Rectal smooth muscle tissue (tissue), 1 donor: ENCODE measurements at regions not wholly inside any gene's neighbourhood (a gene's known extent, or its start where the extent isn't known, plus 50 kb on each side); places are given as distances from the start of the nearest gene placed in this dataset.
"Not testable (repeated sequence)": the region's sequence is repeated elsewhere in the genome, so short reads cannot be mapped to it uniquely, and the experiment has no call there.

ENCODE experiments used
- H3K27ac ChIP-seq: one replicate; pipeline ENCODE4 v1.7.0; 2013; ENCODE audit warnings: low read depth, low read length, inconsistent platforms
- H3K27me3 ChIP-seq: one replicate; pipeline ENCODE4 v1.7.0; 2013; ENCODE audit warnings: low read length; ENCODE audit not compliant: control insufficient read depth, insufficient read depth
- H3K36me3 ChIP-seq: one replicate; pipeline ENCODE4 v1.7.0; 2013; ENCODE audit warnings: low read length; ENCODE audit not compliant: control insufficient read depth, insufficient read depth
- H3K4me1 ChIP-seq: one replicate; pipeline ENCODE4 v1.7.0; 2013; ENCODE audit warnings: low read length; ENCODE audit not compliant: control insufficient read depth, insufficient read depth
- H3K4me3 ChIP-seq: one replicate; pipeline ENCODE4 v1.7.0; 2013; ENCODE audit warnings: low read length
- H3K9ac ChIP-seq: one replicate; pipeline ENCODE4 v1.7.0; 2013; ENCODE audit warnings: low read length

DNA sequence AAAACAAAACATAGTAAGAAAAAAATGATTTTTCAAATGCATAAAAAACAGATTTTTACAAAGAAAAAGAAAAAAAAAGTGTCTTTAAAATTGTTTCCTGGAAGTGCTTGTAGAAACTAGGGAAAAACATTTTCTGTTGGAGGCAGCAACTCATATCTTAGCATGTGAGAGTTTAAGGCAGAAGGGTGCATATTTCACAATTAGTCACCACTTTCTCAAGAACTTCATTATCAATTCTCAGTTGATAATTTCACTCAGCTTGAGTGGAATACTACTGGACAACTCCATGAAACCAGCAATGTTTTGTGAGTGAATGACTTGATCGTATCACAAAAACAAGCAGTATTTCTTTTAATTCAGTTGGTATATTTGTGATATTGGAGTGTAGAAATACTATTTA is 508.3 kb upstream of the DAB2 start:
- Histone ChIP-seq H3K4me1 (no peaks in the 10 kb centered on the region), H3K27me3 (no peaks in the 10 kb centered on the region), H3K9ac (no peak overlapping the region), H3K27ac (no peak overlapping the region), H3K4me3 (no peak overlapping the region), H3K36me3 (no peaks in the 10 kb centered on the region)

DNA sequence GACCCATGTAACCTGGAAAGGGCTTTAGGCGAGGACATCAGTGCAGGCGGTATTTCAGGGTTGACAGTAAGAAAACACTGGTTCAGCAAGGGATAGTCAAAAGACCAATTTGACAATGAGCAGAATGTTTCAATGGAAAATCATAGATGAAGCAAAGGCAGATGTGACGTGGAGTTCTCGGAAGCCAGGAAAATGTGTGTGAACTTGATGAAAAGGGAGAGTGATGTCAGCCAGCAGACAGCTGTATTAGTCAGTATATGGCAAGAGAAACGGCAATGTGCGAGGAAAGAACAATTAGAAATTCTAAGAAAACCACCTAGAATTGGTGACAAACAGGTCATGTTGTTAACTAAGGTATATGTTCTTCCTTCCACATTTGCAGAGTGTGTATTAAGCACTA is 503.9 kb upstream of the DAB2 start:
- Histone ChIP-seq H3K4me3 (no peak overlapping the region), H3K27ac (no peak overlapping the region), H3K4me1 (no peaks in the 10 kb centered on the region), H3K36me3 (no peaks in the 10 kb centered on the region), H3K9ac (no peak overlapping the region), H3K27me3 (no peaks in the 10 kb centered on the region)

DNA sequence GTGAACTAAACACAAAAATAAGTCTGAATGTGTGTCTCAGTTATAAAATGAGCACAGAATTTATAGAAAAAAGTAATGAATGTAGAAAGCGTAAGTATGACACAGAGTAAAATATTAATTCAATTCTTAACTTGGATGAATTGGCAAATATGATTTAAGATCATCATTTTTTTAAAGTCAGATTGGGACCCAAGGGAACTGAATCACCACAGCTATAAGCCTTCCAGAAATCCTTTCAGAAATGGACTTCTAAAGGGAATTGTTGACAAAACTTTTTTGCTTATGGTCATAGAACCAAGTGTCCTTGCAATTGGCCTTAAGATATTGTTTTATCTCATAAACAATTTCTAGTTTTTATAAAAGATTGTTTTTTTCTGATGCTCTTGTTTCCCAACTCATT is 495.1 kb upstream of the DAB2 start:
- Histone ChIP-seq H3K27me3 (no peaks in the 10 kb centered on the region), H3K4me3 (no peak overlapping the region), H3K4me1 (no peaks in the 10 kb centered on the region), H3K9ac (no peak overlapping the region), H3K36me3 (no peaks in the 10 kb centered on the region), H3K27ac (no peak overlapping the region)

DNA sequence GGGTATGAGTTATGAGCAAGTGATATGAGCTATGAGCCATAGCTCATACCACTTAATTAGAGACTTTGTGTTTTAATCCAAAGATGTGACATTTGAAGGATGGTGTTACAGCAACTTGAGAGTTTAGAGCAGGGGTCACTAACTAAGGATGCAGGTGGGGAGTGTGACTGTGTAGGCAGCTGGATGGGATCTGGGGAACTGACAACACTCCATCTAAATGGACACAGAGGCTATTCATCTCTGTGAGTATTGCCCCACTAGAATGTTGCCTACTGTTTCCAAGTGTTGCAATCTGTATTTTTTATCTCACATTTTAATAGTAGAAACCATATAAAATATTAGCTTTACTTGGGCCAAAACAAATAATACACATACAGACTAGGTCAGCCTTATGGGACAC is 488.1 kb upstream of the DAB2 start:
- Histone ChIP-seq H3K4me1 (no peaks in the 10 kb centered on the region), H3K36me3 (no peaks in the 10 kb centered on the region), H3K9ac (no peak overlapping the region), H3K27ac (no peak overlapping the region), H3K4me3 (no peak overlapping the region), H3K27me3 (no peaks in the 10 kb centered on the region)

DNA sequence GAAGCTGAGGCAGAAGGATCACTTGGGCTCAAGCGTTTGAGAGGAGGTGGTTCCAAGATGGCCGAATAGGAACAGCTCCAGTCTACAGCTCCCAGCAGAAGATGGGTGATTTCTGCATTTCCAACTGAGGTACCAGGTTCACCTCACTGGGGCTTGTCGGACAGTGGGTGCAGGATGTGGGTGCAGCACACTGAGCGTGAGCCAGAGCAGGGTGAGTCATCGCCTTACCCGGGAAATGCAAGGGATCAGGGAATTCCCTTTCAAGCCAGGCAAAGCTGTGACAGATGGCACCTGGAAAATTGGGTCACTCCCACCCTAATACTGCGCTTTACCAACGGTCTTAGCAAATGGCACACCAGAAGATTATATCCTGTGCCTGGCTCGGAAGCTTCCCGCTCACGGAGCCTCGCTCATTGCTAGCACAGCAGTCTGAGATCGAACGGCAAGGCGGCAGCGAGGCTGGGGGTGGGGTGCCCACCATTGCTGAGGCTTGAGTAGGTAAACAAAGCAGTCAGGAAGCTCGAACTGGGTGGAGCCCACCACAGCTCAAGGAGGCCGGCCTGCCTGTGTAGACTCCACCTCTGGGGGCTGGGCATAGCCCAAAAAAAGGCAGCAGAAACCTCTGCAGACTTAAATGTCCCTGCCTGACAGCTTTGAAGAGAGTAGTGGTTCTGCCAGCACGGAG is 482.6 kb upstream of the DAB2 start:
- not testable (repeated sequence) for H3K27ac ChIP-seq

DNA sequence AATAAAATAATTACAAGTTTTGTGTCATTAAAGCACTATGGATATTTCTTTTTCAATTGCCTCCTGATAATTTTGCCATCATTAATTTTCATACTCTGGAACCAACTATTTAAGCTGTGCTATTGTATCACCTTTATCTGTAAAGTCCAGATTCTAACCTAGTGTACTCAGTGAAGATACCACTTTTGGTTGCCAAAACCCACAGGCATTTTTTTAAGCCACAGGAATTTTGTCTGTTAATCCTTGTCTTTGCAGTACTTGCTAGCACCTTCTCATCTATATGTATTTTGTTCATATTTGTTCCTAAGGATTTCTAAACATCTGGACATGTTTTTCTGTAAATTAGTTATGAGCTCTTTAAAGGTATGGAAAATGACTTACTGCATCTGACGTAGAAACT is 481.4 kb upstream of the DAB2 start:
- Histone ChIP-seq H3K27me3 (no peaks in the 10 kb centered on the region), H3K4me1 (no peaks in the 10 kb centered on the region), H3K4me3 (no peak overlapping the region), H3K9ac (no peak overlapping the region), H3K27ac (no peak overlapping the region), H3K36me3 (no peaks in the 10 kb centered on the region)

More for the DNA sequence above, 482.6 kb upstream of the DAB2 start:
- H3K4me3 ChIP-seq, H3K9ac ChIP-seq, H3K4me1 ChIP-seq, H3K36me3 ChIP-seq, H3K27me3 ChIP-seq: not testable (repeated sequence)

DNA sequence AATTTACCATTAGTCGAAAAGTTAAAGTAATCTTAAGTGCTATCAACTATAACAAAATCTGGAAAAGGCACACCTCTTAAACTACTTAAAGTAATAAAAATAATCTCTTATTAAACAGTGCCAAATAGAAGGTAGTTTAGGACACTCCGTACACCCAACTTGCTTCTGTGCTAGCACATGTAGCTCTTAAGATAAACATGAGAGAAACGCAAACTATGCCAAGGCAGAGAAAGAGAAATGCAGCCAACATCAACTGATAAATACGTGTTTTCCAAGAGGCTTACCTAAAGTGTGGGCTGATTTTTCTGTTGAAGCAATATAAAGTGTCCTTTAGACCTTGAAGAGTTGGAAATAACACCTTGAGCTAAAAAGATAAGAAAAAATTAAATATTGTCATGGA is 480.6 kb upstream of the DAB2 start:
- Histone ChIP-seq H3K27me3 (no peaks in the 10 kb centered on the region), H3K4me3 (no peak overlapping the region), H3K36me3 (no peaks in the 10 kb centered on the region), H3K27ac (no peak overlapping the region), H3K9ac (no peak overlapping the region), H3K4me1 (no peaks in the 10 kb centered on the region)

DNA sequence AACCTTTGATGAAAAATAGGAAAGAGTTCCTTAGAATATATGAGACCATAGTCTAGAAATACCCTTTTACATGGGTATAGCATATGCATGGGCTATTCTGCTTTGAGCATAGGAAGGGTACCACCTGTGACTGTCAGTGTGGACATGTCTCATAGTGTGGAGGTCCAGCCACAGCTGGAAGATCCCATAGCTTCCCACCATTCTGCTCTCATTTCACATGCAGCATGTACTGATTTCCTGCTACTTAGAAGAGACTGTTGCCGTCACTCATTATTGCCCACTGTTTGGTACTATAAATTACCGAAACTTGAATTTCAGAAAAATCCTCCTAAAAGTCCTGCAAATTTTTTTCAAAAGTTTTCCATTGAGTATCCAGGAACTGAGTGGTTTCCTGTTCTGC is 477.8 kb upstream of the DAB2 start:
- Histone ChIP-seq H3K27me3 (no peaks in the 10 kb centered on the region), H3K4me3 (no peak overlapping the region), H3K36me3 (no peaks in the 10 kb centered on the region), H3K27ac (no peak overlapping the region), H3K4me1 (no peaks in the 10 kb centered on the region), H3K9ac (no peak overlapping the region)

DNA sequence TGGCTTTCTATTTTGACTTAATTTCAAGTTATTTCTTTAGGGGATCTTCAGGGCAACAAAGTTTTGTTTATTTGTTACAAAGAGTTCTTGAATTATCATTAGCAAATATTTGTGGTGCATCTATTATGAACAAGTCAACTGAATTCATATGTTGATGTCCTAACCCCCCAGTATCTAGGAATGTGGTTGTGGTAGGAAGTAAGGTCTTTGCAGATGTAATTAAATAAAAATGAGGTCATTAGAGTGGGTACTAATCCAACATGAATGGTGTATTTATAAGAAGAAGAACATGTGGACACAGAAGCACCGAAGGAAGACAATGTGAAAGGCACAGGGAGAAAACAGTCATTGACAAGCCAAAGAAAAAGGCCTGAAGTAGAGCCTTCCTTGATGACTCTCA is 474.0 kb upstream of the DAB2 start:
- no peak overlapping the region for H3K4me3 ChIP-seq

DNA sequence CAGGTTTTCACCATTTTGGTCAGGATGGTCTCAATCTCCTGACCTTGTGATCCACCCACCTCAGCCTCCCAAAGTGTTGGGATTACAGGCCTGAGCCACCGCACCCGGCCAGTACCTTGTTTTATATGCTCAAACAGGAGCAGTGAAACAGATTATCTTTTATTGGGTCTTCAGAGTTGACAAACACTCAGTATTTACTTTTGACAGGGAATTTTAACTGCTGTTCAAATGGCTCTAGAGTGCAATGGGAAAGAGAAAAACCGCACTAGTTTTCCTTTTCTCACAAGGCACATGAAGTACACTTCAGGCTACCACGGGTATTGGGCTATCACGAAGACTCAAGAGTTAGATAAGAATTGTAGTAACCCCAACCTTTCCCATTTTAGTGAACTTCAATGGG is 471.9 kb upstream of the DAB2 start:
- Histone ChIP-seq H3K27me3 (no peaks in the 10 kb centered on the region), H3K9ac (no peak overlapping the region), H3K4me3 (no peak overlapping the region), H3K4me1 (no peaks in the 10 kb centered on the region), H3K36me3 (no peaks in the 10 kb centered on the region), H3K27ac (no peak overlapping the region)

More for the DNA sequence above, 474.0 kb upstream of the DAB2 start:
- Histone ChIP-seq H3K27ac (no peak overlapping the region), H3K36me3 (no peaks in the 10 kb centered on the region), H3K9ac (no peak overlapping the region), H3K27me3 (no peaks in the 10 kb centered on the region), H3K4me1 (no peaks in the 10 kb centered on the region)

DNA sequence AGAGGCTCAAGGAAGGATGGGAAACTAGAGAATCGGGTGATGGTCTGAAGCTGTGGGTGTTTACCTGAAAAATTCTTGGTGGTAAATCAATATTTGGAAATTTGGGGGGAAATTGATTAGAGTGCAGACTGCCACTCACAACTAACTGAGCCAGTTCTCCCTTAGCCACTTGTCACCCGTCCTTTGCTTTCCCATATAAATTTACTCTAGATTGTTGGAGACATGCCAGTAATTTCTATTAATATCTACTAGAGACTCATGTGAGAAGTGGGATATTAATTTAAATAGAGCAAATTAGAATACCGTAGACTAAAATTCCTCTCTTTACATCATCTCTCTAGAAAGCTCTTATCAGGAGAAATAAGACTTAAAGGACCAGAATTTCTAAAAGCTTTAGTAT is 471.3 kb upstream of the DAB2 start:
- no peaks in the 10 kb centered on the region for H3K36me3 ChIP-seq
- no peaks in the 10 kb centered on the region for H3K4me1 ChIP-seq
- no peak overlapping the region for H3K9ac ChIP-seq
- no peak overlapping the region for H3K27ac ChIP-seq
- H3K27me3 ChIP-seq: no peaks in the 10 kb centered on the region
- H3K4me3 ChIP-seq: no peak overlapping the region

DNA sequence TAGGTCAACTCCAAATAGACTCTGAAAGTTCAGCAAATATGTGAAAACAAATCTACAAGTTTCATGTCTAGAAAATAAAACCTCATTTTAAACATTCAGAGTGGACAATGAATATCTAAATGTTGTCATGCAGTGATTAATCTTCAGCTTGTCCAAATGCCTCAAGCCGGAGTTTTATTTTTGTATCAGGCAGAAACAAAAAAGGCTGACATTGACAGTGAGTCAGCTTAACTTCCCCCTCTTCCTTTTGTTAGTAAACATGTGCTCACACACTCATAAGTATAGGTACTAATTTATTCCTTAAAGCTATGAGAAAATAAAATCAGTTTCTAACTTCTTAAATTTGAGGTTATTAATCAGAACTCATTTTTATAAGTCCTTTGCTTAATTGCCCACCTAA is 467.9 kb upstream of the DAB2 start:
- Histone ChIP-seq H3K4me3 (no peak overlapping the region), H3K27me3 (no peaks in the 10 kb centered on the region), H3K9ac (no peak overlapping the region), H3K27ac (no peak overlapping the region), H3K4me1 (no peaks in the 10 kb centered on the region), H3K36me3 (no peaks in the 10 kb centered on the region)

DNA sequence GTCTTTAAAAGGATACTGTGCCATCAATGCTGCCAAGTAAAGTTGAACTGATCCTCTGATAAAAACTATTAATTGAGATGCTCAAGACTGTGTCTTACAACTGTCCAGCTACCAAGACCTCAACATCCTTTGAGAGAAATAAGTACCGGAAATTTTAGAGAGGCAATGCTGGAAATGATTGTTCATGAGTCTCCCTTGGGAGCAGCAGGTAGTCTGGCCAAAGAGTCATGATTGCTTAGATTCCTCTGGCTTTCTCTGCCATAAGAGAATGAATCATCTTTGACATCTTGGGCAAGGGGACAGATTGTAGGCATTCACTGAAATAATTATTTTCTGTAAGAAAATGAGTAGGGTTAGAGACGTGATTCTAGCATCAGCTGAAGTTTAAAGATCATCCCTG is 466.6 kb upstream of the DAB2 start:
- Histone ChIP-seq H3K9ac (no peak overlapping the region), H3K4me1 (no peaks in the 10 kb centered on the region), H3K36me3 (no peaks in the 10 kb centered on the region), H3K27ac (no peak overlapping the region), H3K4me3 (no peak overlapping the region), H3K27me3 (no peaks in the 10 kb centered on the region)
